ENCODE measurements at regions not wholly inside any gene's neighbourhood (a gene's known extent, or its start where the extent isn't known, plus 50 kb on each side); places are given as distances from the start of the nearest gene placed in this dataset.

DNA sequence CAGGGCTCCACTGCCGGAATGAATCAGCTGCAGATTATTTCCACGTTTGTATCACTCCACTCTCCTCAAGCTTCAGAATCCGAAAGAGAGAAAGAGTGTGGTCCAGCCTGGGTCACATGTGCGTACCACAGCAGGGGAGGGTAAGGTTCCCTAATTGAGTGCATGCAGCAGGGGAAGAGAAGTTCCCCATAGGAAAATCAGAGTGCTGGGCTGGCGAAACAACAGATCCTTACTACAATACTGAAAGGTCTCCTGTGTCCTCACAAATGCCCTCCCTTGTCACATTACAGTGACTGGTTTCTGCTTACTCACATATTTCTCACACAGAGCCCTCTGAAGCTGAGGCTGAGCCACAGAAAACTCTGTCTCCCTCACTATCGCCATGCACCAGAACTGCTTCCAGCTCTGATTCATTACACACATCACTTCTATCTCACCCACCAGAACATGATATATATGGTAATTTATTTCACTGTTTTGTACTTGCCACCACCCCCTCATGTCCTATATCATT, 532.2 kb upstream of the TUSC1 start:
- TF ChIP-seq FOXM1 (IDR thresholded peaks at IDR 0.05; ENCODE audit: borderline replicate concordance, low read depth), result no peak
- no peak for TF ChIP-seq CEBPB (IDR thresholded peaks at IDR 0.05)
- TF ChIP-seq TAF1 (IDR thresholded peaks at IDR 0.05; ENCODE audit: low read depth), result no peak
- no peak for TF ChIP-seq REST (IDR thresholded peaks at IDR 0.05; ENCODE audit: low read depth)
- TF ChIP-seq EP300 (IDR thresholded peaks at IDR 0.05; ENCODE audit: borderline replicate concordance), result no peak
- TF ChIP-seq RAD21 (IDR thresholded peaks at IDR 0.05; ENCODE audit: low read depth), result no peak

Data from Ishikawa (cell line).